ENCODE measurements at regions not wholly inside any gene's neighbourhood (a gene's known extent, or its start where the extent isn't known, plus 50 kb on each side); places are given as distances from the start of the nearest gene placed in this dataset.

DNA sequence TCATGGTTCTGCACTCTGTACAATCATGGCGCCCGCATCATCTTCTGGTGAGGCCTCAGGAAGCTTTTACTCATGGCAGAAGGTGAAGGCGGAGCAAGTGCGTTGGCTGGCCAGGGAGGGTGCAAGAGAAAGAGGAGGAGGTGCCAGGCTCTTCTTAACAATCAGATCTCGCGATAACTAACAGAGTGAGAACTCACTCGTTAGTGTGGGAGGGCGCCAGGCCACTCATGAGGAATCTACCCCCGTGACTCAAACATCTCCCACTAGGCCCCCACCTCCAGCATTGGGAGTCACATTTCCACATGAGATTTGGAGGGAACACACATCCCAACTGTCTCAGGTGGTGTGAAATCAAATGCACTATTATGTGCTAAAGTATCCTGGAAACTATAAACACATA is 220.2 kb upstream of the CSF3R start:
- FAIRE-seq (no peak), ATAC-seq (no peak), DNase-seq (ENCODE audit: low read depth in 1 of 2, low spot score in 1 of 2) (no peak)
- no peaks in the 10 kb centered on the region for H3K4me1 ChIP-seq
- H3K9me3 ChIP-seq, result no peaks in the 10 kb centered on the region
- CTCF ChIA-PET, result no interaction called here
- no peak for TF ChIP-seq NFE2L2 (conservative IDR thresholded peaks at IDR 0.05; ENCODE audit: low read length)
- TF ChIP-seq CHD4 (IDR thresholded peaks at IDR 0.05; ENCODE audit: borderline replicate concordance), result no peak
- TF ChIP-seq ATOH8 (CRISPR knock-in tag; IDR thresholded peaks at IDR 0.05; ENCODE audit: low read depth), result no peak
- TF ChIP-seq FOXS1 (CRISPR knock-in tag; IDR thresholded peaks at IDR 0.05), result no peak
- TF ChIP-seq, protein P1, sequence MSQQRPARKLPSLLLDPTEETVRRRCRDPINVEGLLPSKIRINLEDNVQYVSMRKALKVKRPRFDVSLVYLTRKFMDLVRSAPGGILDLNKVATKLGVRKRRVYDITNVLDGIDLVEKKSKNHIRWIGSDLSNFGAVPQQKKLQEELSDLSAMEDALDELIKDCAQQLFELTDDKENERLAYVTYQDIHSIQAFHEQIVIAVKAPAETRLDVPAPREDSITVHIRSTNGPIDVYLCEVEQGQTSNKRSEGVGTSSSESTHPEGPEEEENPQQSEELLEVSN (IDR thresholded peaks at IDR 0.05; ENCODE audit: borderline replicate concordance, low read depth), result no peak
- TF ChIP-seq ZC3H11A (IDR thresholded peaks at IDR 0.05), result no peak
- TF ChIP-seq KDM5A (IDR thresholded peaks at IDR 0.05), result no peak
- TF ChIP-seq FOSL2 (IDR thresholded peaks at IDR 0.05), result no peak
- TF ChIP-seq FOSL2 (CRISPR knock-in tag; IDR thresholded peaks at IDR 0.05), result no peak
- TF ChIP-seq EP300 (IDR thresholded peaks at IDR 0.05), result no peak
- no peak for TF ChIP-seq CHD2 (IDR thresholded peaks at IDR 0.05; ENCODE audit: low read length, partially characterized antibody)
- no peak for TF ChIP-seq POLR2AphosphoS2 (conservative IDR thresholded peaks at IDR 0.05; ENCODE audit: low read length)
- no peak for TF ChIP-seq USF2 (IDR thresholded peaks at IDR 0.05)
- no peak for TF ChIP-seq RFX5 (IDR thresholded peaks at IDR 0.05)
- TF ChIP-seq JUN (IDR thresholded peaks at IDR 0.05), result no peak
- no peak for TF ChIP-seq TFCP2L1 (CRISPR knock-in tag; IDR thresholded peaks at IDR 0.05)
- TF ChIP-seq HOXB5 (CRISPR knock-in tag; IDR thresholded peaks at IDR 0.05), result no peak
- TF ChIP-seq, protein P2, sequence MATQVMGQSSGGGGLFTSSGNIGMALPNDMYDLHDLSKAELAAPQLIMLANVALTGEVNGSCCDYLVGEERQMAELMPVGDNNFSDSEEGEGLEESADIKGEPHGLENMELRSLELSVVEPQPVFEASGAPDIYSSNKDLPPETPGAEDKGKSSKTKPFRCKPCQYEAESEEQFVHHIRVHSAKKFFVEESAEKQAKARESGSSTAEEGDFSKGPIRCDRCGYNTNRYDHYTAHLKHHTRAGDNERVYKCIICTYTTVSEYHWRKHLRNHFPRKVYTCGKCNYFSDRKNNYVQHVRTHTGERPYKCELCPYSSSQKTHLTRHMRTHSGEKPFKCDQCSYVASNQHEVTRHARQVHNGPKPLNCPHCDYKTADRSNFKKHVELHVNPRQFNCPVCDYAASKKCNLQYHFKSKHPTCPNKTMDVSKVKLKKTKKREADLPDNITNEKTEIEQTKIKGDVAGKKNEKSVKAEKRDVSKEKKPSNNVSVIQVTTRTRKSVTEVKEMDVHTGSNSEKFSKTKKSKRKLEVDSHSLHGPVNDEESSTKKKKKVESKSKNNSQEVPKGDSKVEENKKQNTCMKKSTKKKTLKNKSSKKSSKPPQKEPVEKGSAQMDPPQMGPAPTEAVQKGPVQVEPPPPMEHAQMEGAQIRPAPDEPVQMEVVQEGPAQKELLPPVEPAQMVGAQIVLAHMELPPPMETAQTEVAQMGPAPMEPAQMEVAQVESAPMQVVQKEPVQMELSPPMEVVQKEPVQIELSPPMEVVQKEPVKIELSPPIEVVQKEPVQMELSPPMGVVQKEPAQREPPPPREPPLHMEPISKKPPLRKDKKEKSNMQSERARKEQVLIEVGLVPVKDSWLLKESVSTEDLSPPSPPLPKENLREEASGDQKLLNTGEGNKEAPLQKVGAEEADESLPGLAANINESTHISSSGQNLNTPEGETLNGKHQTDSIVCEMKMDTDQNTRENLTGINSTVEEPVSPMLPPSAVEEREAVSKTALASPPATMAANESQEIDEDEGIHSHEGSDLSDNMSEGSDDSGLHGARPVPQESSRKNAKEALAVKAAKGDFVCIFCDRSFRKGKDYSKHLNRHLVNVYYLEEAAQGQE (IDR thresholded peaks at IDR 0.05), result no peak
- TF ChIP-seq EHMT2 (IDR thresholded peaks at IDR 0.05; ENCODE audit: low read depth), result no peak
- TF ChIP-seq KDM1A (IDR thresholded peaks at IDR 0.05; ENCODE audit: low read depth), result no peak
- TF ChIP-seq PHF8 (IDR thresholded peaks at IDR 0.05; ENCODE audit: borderline replicate concordance, low read depth), result no peak
- WGBS (ENCODE audit: missing lambda C conversion rate), result 40% methylated on average over 9 of the region's 9 CpGs
- H3K27ac ChIP-seq, result no peak overlapping the region
- H3K4me2 ChIP-seq, result no peak overlapping the region
- POLR2A ChIA-PET, result no interaction called here
- no peak overlapping the region for H3K4me3 ChIP-seq

DNA sequence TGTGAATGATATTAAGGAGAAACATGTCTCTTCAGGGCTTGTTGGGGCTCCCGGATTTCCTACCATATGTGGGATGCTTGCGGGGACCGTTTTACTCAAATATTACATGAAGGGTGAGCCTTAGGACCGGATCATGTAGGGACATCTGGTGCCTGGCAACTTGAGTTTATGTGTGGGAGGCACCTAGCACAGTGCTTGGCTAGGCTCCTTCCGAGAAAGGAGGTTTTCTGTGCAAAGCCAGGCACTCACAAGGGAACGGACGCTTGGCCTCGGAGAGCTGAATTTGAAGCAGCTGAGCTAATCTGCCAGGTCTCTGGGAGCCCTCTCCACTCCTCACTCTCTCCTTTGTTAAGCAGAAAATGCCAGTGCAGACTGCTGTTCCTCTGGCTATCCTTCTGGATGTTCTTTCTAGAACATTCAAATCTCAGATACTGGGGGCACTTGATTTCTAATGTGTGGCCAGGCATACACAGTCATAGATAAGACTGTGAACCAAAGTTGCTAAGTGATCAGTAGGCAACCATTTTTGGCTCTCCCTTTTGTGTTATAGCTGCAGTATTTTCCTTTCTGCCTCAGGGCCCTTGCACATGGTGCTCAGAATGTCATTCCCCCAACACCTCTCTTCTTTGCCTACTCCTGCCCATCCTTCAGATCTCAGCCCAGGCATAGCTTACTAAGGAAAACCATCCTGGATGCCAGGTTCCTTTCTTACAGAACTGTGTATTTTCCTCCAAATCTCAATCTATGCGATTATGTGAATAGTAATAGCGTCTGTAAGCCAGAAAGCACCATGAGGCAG is 216.6 kb upstream of the CSF3R start:
- H3K4me2 ChIP-seq, result no peak overlapping the region
- H3K9me3 ChIP-seq, result no peaks in the 10 kb centered on the region
- POLR2A ChIA-PET, result no interaction called here
- DNase-seq (ENCODE audit: low read depth in 1 of 2, low spot score in 1 of 2) (no peak), ATAC-seq (no peak), FAIRE-seq (no peak)
- H3K4me1 ChIP-seq, result no peaks in the 10 kb centered on the region
- 29% methylated on average over 7 of the region's 10 CpGs for WGBS (ENCODE audit: missing lambda C conversion rate)
- no peak overlapping the region for H3K4me3 ChIP-seq
- no peak overlapping the region for H3K27ac ChIP-seq
- CTCF ChIA-PET, result no interaction called here
- TF ChIP-seq NR3C1 (IDR thresholded peaks at IDR 0.05) (no peak), HOXB13 (CRISPR knock-in tag; IDR thresholded peaks at IDR 0.05; ENCODE audit: low read depth) (no peak), CHD4 (IDR thresholded peaks at IDR 0.05; ENCODE audit: borderline replicate concordance) (no peak), SMC3 (IDR thresholded peaks at IDR 0.05) (no peak), NFE2L2 (conservative IDR thresholded peaks at IDR 0.05; ENCODE audit: low read length) (no peak), ZC3H11A (IDR thresholded peaks at IDR 0.05) (no peak), RNF2 (IDR thresholded peaks at IDR 0.05; ENCODE audit: borderline replicate concordance, low read depth) (no peak), KDM5A (IDR thresholded peaks at IDR 0.05) (no peak), HEYL (CRISPR knock-in tag; IDR thresholded peaks at IDR 0.05) (no peak), RFX5 (IDR thresholded peaks at IDR 0.05) (no peak), EHMT2 (IDR thresholded peaks at IDR 0.05; ENCODE audit: low read depth) (no peak), TP53 (CRISPR knock-in tag; IDR thresholded peaks at IDR 0.05) (no peak), CBX8 (IDR thresholded peaks at IDR 0.05) (no peak), SREBF2 (IDR thresholded peaks at IDR 0.05) (no peak)
- TF ChIP-seq, protein P1 (IDR thresholded peaks at IDR 0.05; ENCODE audit: borderline replicate concordance, low read depth), result no peak
- TF ChIP-seq, protein P3, sequence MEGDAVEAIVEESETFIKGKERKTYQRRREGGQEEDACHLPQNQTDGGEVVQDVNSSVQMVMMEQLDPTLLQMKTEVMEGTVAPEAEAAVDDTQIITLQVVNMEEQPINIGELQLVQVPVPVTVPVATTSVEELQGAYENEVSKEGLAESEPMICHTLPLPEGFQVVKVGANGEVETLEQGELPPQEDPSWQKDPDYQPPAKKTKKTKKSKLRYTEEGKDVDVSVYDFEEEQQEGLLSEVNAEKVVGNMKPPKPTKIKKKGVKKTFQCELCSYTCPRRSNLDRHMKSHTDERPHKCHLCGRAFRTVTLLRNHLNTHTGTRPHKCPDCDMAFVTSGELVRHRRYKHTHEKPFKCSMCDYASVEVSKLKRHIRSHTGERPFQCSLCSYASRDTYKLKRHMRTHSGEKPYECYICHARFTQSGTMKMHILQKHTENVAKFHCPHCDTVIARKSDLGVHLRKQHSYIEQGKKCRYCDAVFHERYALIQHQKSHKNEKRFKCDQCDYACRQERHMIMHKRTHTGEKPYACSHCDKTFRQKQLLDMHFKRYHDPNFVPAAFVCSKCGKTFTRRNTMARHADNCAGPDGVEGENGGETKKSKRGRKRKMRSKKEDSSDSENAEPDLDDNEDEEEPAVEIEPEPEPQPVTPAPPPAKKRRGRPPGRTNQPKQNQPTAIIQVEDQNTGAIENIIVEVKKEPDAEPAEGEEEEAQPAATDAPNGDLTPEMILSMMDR (IDR thresholded peaks at IDR 0.05), result no peak

Measured in A549 (cell line).